ENCODE measurements at regions not wholly inside any gene's neighbourhood (a gene's known extent, or its start where the extent isn't known, plus 50 kb on each side); places are given as distances from the start of the nearest gene placed in this dataset.

- DNase-seq (ENCODE audit: low spot score), result no peak
These were observed 50.7 kb upstream of the SPATA12 start for GRCh38 chr3:57009802-57010201.

GRCh38 chr3:57009367-57009766 is 51.1 kb upstream of the SPATA12 start:
- DNase-seq (ENCODE audit: low spot score), result no peak

GRCh38 chr3:57007521-57008460 is 52.7 kb upstream of the SPATA12 start:
- no peak for DNase-seq (ENCODE audit: low spot score)

GRCh38 chr3:57006949-57007419 is 53.5 kb upstream of the SPATA12 start:
- no peak for DNase-seq (ENCODE audit: low spot score)

- DNase-seq (ENCODE audit: low spot score), result no peak
These were observed 54.2 kb upstream of the SPATA12 start for GRCh38 chr3:57006179-57006657.

- DNase-seq (ENCODE audit: low spot score), result no peak
These were observed 56.2 kb upstream of the SPATA12 start for GRCh38 chr3:57004229-57004628.

- DNase-seq (ENCODE audit: low spot score), result no peak
These were observed 56.8 kb upstream of the SPATA12 start for GRCh38 chr3:57003676-57004075.

GRCh38 chr3:57001356-57001755 is 59.1 kb upstream of the SPATA12 start:
- no peak for DNase-seq (ENCODE audit: low spot score)

- no peak for DNase-seq (ENCODE audit: low spot score)
These were observed 60.5 kb upstream of the SPATA12 start for GRCh38 chr3:57000012-57000411.

- no peak for DNase-seq (ENCODE audit: low spot score)
These were observed 60.9 kb upstream of the SPATA12 start for GRCh38 chr3:56999547-56999946.

GRCh38 chr3:56998076-56998529 is 62.4 kb upstream of the SPATA12 start:
- no peak for DNase-seq (ENCODE audit: low spot score)

- DNase-seq (ENCODE audit: low spot score), result no peak
These were observed 62.8 kb upstream of the SPATA12 start for GRCh38 chr3:56997675-56998074.

GRCh38 chr3:56997041-56997440 is 63.4 kb upstream of the SPATA12 start:
- no peak for DNase-seq (ENCODE audit: low spot score)

GRCh38 chr3:56994391-56994790 is 66.1 kb upstream of the SPATA12 start:
- no peak for DNase-seq (ENCODE audit: low spot score)

- no peak for DNase-seq (ENCODE audit: low spot score)
These were observed 69.8 kb upstream of the SPATA12 start for GRCh38 chr3:56990641-56991015.

GRCh38 chr3:56989977-56990640 is 70.4 kb upstream of the SPATA12 start:
- DNase-seq (ENCODE audit: low spot score), result no peak

- no peak for DNase-seq (ENCODE audit: low spot score)
These were observed 71.1 kb upstream of the SPATA12 start for GRCh38 chr3:56989169-56989976.

GRCh38 chr3:56988458-56989168 is 71.9 kb upstream of the SPATA12 start:
- DNase-seq (ENCODE audit: low spot score), result peak; percentile 81

GRCh38 chr3:56987238-56987895 is 73.1 kb upstream of the SPATA12 start:
- no peak for DNase-seq (ENCODE audit: low spot score)

GRCh38 chr3:56986347-56986746 is 74.1 kb upstream of the SPATA12 start:
- DNase-seq (ENCODE audit: low spot score), result no peak

GRCh38 chr3:56985878-56986277 is 74.6 kb upstream of the SPATA12 start:
- no peak for DNase-seq (ENCODE audit: low spot score)
